ENCODE measurements at regions not wholly inside any gene's neighbourhood (a gene's known extent, or its start where the extent isn't known, plus 50 kb on each side); places are given as distances from the start of the nearest gene placed in this dataset.
"Not testable (repeated sequence)": the region's sequence is repeated elsewhere in the genome, so short reads cannot be mapped to it uniquely, and the experiment has no call there.

DNA sequence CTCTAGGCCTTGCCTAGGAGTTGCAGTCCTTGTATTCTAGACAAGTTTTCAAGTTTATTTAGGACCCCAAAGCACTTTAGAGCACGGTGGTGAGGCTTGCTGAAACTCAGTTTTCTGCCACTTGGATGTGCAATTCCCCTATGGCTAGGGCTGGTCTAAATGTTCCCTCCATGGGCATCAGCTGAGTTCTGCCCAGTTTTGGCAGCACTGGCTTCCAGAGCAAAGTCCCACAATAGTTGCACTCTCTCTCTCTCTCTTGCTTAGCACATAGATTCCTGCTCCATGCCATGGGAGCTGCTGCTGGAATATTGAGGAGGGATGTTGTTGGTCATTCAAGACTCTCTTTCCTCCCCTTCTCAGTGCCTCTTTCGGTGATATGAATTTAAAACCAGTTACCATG is 760.2 kb upstream of the SLC39A10 start:
- H3K4me3 ChIP-seq (ENCODE audit: low read depth, low read length): no peak overlapping the region
- no peak for TF ChIP-seq CTCF (IDR thresholded peaks at IDR 0.05; ENCODE audit: borderline replicate concordance, insufficient read depth, low read depth, low read length)

DNA sequence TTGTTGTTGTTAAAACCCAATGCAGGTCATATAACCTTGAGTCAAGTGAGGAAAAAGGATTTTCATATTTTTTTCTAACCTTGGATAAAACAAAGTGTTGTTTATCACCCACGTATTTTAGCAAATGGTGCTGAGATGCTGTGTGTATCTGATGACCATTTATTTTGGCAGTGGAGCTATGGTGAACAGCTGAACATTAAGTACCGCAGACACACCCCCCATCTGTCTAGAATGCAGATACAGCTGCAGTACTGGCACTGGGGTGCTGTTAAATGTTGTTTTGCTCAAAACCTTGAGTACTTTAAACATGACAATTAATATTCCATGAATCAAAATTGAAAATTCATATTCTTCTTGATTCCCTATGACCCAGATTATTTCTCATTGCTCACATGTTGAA is 773.3 kb upstream of the SLC39A10 start:
- TF ChIP-seq CTCF (IDR thresholded peaks at IDR 0.05; ENCODE audit: borderline replicate concordance, insufficient read depth, low read depth, low read length): no peak
- no peak overlapping the region for H3K4me3 ChIP-seq (ENCODE audit: low read depth, low read length)

GRCh38 chr2:194870974-194871535 is 786.0 kb upstream of the SLC39A10 start:
- no peak for TF ChIP-seq CTCF (IDR thresholded peaks at IDR 0.05; ENCODE audit: borderline replicate concordance, insufficient read depth, low read depth, low read length)
- H3K4me3 ChIP-seq (ENCODE audit: low read depth, low read length): no peak overlapping the region

GRCh38 chr2:194867328-194867727 is 789.7 kb upstream of the SLC39A10 start:
- no peak for TF ChIP-seq CTCF (IDR thresholded peaks at IDR 0.05; ENCODE audit: borderline replicate concordance, insufficient read depth, low read depth, low read length)
- H3K4me3 ChIP-seq (ENCODE audit: low read depth, low read length): no peak overlapping the region

DNA sequence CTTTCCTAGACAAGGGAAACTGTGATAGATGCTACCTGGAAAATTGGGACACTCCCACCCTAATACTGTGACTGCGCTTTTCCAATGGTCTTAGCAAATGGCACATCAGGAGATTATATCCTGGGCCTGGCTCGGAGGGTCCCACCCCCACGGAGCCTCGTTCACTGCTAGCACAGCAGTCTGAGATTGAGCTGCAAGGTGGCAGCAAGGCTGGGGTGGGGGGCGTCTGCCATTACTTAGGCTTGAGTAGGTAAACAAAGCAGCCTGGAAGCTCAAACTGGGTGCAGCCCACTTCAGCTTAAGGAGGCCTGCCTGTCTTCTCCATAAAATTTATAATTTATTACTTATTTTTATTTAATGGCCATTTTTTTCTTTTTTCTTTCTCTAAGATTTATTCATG is 802.1 kb upstream of the SLC39A10 start:
- no peak overlapping the region for H3K4me3 ChIP-seq (ENCODE audit: low read depth, low read length)
- TF ChIP-seq CTCF (IDR thresholded peaks at IDR 0.05; ENCODE audit: borderline replicate concordance, insufficient read depth, low read depth, low read length): no peak

GRCh38 chr2:194842871-194843270 is 814.2 kb upstream of the SLC39A10 start:
- TF ChIP-seq CTCF (IDR thresholded peaks at IDR 0.05; ENCODE audit: borderline replicate concordance, insufficient read depth, low read depth, low read length): no peak
- no peak overlapping the region for H3K4me3 ChIP-seq (ENCODE audit: low read depth, low read length)

- H3K4me3 ChIP-seq (ENCODE audit: low read depth, low read length): not testable (repeated sequence)
These were observed 822.7 kb upstream of the SLC39A10 start for GRCh38 chr2:194834371-194834770.

GRCh38 chr2:194826241-194826640 is 830.8 kb upstream of the SLC39A10 start:
- TF ChIP-seq CTCF (IDR thresholded peaks at IDR 0.05; ENCODE audit: borderline replicate concordance, insufficient read depth, low read depth, low read length): no peak
- H3K4me3 ChIP-seq (ENCODE audit: low read depth, low read length): no peak overlapping the region
